SU-DHL-6 (cell line): ENCODE measurements at regions not wholly inside any gene's neighbourhood (a gene's known extent, or its start where the extent isn't known, plus 50 kb on each side); places are given as distances from the start of the nearest gene placed in this dataset.

Experiments used
- H2AFZ ChIP-seq: fragments of 200-600 bp; sonication (generic); 2 replicates; pipeline ENCODE4 v1.6.1; 2014; ENCODE audit warnings: low read depth, mild to moderate bottlenecking, moderate library complexity, mixed read lengths, antibody characterized with exemption, low read length; ENCODE audit not compliant: severe bottlenecking
- H3F3A ChIP-seq: fragments of 200-600 bp; shearing (Covaris generic); 2 replicates; pipeline ENCODE4 v1.6.0; 2016; ENCODE audit warnings: antibody characterized with exemption, mild to moderate bottlenecking; ENCODE audit not compliant: insufficient read depth
- H3K27ac ChIP-seq: fragments of 200-600 bp; sonication (generic); 2 replicates; pipeline ENCODE4 v1.5.1; 2016; ENCODE audit warnings: low read depth, mild to moderate bottlenecking, low read length, moderate library complexity, mixed read lengths
- H3K27me3 ChIP-seq: fragments of 200-600 bp; sonication (generic), shearing (Covaris generic); 2 replicates; pipeline ENCODE4 v1.6.0; 2014; ENCODE audit warnings: mild to moderate bottlenecking, low read length
- H3K36me3 ChIP-seq: fragments of 200-600 bp; sonication (generic); 2 replicates; pipeline ENCODE4 v1.6.1; 2014; ENCODE audit warnings: mild to moderate bottlenecking, low read length, mixed read lengths
- H3K4me2 ChIP-seq: fragments of 300-600, 200-600 bp; shearing (Covaris generic), sonication (generic); 2 replicates; pipeline ENCODE4 v1.6.0; 2014; ENCODE audit warnings: low read length, low read depth, mild to moderate bottlenecking; ENCODE audit not compliant: poor library complexity, severe bottlenecking
- H3K4me3 ChIP-seq: fragments of 200-600 bp; sonication (generic); 2 replicates; pipeline ENCODE4 v1.5.1; 2014; ENCODE audit warnings: antibody characterized with exemption, low read length, mild to moderate bottlenecking, mixed read lengths; ENCODE audit not compliant: insufficient read depth, poor library complexity, severe bottlenecking
- H3K79me2 ChIP-seq: fragments of 200-600 bp; sonication (generic); 2 replicates; pipeline ENCODE4 v1.6.1; 2014; ENCODE audit warnings: mild to moderate bottlenecking, low read length, moderate library complexity; ENCODE audit not compliant: insufficient read depth
- H3K9ac ChIP-seq: fragments of 200-600 bp; sonication (generic); 2 replicates; pipeline ENCODE4 v1.7.0; 2014; ENCODE audit warnings: mild to moderate bottlenecking, low read length
- H3K9me2 ChIP-seq: fragments of 200-600 bp; sonication (generic); replicated peaks from 2 replicates; pipeline ENCODE4 v1.6.1; 2014; ENCODE audit warnings: low read length; ENCODE audit not compliant: insufficient read depth
- H3K9me3 ChIP-seq: fragments of 200-600 bp; sonication (generic); 2 replicates; pipeline ENCODE4 v1.6.1; 2014; ENCODE audit warnings: low read length, mixed read lengths; ENCODE audit not compliant: insufficient read depth
- H4K20me1 ChIP-seq: fragments of 200-600 bp; sonication (generic); 2 replicates; pipeline ENCODE4 v1.6.1; 2014; ENCODE audit warnings: low read depth, mild to moderate bottlenecking, antibody characterized with exemption, low read length, moderate library complexity, mixed read lengths
- EZH2phosphoT487 ChIP-seq: fragments of 200-600 bp; sonication (generic), shearing (Covaris generic); conservative IDR thresholded peaks from 2 replicates; pipeline ENCODE4 v1.6.1; 2018; ENCODE audit warnings: mild to moderate bottlenecking, antibody characterized with exemption, low read length, moderate library complexity, mixed read lengths
- TF ChIP-seq, protein P1 (sequence below): fragments of 200-600 bp; sonication (generic); IDR thresholded peaks from one replicate; pipeline ENCODE4 v1.5.1; 2017; ENCODE audit warnings: antibody characterized with exemption, mild to moderate bottlenecking, low read length, moderate library complexity; ENCODE audit not compliant: insufficient read depth, poor library complexity, severe bottlenecking

GRCh38 chrX:46279214-46279924, 265.9 kb downstream of the ZNF674 start:
- H3K27ac ChIP-seq = no peak overlapping the region
- no peaks in the 10 kb centered on the region for H4K20me1 ChIP-seq
- TF ChIP-seq, protein P1, sequence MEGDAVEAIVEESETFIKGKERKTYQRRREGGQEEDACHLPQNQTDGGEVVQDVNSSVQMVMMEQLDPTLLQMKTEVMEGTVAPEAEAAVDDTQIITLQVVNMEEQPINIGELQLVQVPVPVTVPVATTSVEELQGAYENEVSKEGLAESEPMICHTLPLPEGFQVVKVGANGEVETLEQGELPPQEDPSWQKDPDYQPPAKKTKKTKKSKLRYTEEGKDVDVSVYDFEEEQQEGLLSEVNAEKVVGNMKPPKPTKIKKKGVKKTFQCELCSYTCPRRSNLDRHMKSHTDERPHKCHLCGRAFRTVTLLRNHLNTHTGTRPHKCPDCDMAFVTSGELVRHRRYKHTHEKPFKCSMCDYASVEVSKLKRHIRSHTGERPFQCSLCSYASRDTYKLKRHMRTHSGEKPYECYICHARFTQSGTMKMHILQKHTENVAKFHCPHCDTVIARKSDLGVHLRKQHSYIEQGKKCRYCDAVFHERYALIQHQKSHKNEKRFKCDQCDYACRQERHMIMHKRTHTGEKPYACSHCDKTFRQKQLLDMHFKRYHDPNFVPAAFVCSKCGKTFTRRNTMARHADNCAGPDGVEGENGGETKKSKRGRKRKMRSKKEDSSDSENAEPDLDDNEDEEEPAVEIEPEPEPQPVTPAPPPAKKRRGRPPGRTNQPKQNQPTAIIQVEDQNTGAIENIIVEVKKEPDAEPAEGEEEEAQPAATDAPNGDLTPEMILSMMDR = no peak
- TF ChIP-seq EZH2phosphoT487 = no peak
- no peaks in the 10 kb centered on the region for H3K79me2 ChIP-seq
- H3K9me2 ChIP-seq = no peaks in the 10 kb centered on the region
- no peaks in the 10 kb centered on the region for H3F3A ChIP-seq
- no peak overlapping the region for H2AFZ ChIP-seq
- H3K27me3 ChIP-seq = no peaks in the 10 kb centered on the region
- no peaks in the 10 kb centered on the region for H3K36me3 ChIP-seq
- H3K4me2 ChIP-seq = no peak overlapping the region
- H3K9me3 ChIP-seq = no peaks in the 10 kb centered on the region
- no peak overlapping the region for H3K9ac ChIP-seq
- H3K4me3 ChIP-seq = no peak overlapping the region

- H3K9me3 ChIP-seq = no peaks in the 10 kb centered on the region
- H3F3A ChIP-seq = no peaks in the 10 kb centered on the region
- no peak overlapping the region for H3K9ac ChIP-seq
- H4K20me1 ChIP-seq = no peaks in the 10 kb centered on the region
- H3K9me2 ChIP-seq = no peaks in the 10 kb centered on the region
- TF ChIP-seq EZH2phosphoT487 = no peak
- TF ChIP-seq, protein P1 = no peak
- no peak overlapping the region for H3K27ac ChIP-seq
- no peaks in the 10 kb centered on the region for H3K36me3 ChIP-seq
- no peaks in the 10 kb centered on the region for H3K27me3 ChIP-seq
- H2AFZ ChIP-seq = no peak overlapping the region
- no peaks in the 10 kb centered on the region for H3K79me2 ChIP-seq
- H3K4me3 ChIP-seq = no peak overlapping the region
- H3K4me2 ChIP-seq = no peak overlapping the region
These were observed 266.6 kb downstream of the ZNF674 start for GRCh38 chrX:46278572-46278971.

GRCh38 chrX:46268412-46268811, 276.8 kb downstream of the ZNF674 start:
- no peak overlapping the region for H3K27ac ChIP-seq
- H3K27me3 ChIP-seq = no peaks in the 10 kb centered on the region

More at GRCh38 chrX:46268412-46268811, 276.8 kb downstream of the ZNF674 start:
- Histone ChIP-seq H3K4me3 (no peak overlapping the region), H4K20me1 (no peaks in the 10 kb centered on the region), H3F3A (no peaks in the 10 kb centered on the region), H2AFZ (no peak overlapping the region), H3K9me3 (no peaks in the 10 kb centered on the region), H3K36me3 (no peaks in the 10 kb centered on the region), H3K9ac (no peak overlapping the region), H3K4me2 (no peak overlapping the region), H3K9me2 (no peaks in the 10 kb centered on the region), H3K79me2 (no peaks in the 10 kb centered on the region)
- TF ChIP-seq, protein P1 = no peak
- TF ChIP-seq EZH2phosphoT487 = no peak
